ENCODE measurements at regions not wholly inside any gene's neighbourhood (a gene's known extent, or its start where the extent isn't known, plus 50 kb on each side); places are given as distances from the start of the nearest gene placed in this dataset.

DNA sequence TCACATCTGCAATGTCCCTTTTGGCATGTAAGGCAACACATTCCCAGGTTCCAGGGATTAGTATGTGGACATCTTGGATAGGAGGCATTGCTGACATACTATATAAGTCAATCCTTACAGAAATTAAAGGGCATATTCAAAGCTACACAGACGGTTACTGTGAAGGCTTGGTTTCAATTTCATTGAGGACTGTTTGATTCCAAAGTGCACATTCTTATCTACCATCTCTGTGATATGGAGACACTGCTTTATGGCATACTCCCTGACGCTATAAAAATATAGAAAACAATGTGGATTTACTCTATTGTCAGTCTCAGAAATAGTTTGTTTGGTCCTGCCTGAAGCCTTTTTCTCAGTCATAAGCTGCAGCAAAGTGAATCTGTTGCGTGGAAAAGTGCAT is 1486.7 kb downstream of the FAM181B start:
- Histone ChIP-seq H4K20me1 (ENCODE audit: insufficient read depth, low read length) (no peaks in the 10 kb centered on the region), H3K4ac (ENCODE audit: low read depth, low read length) (no peak overlapping the region), H3K79me1 (ENCODE audit: low read depth in 1 of 2, low read length in 2 of 2) (no peaks in the 10 kb centered on the region), H2AK9ac (replicated peaks; ENCODE audit: low read depth, low read length, poor library complexity) (no peak overlapping the region), H3K18ac (ENCODE audit: low read depth, low read length) (no peak overlapping the region), H3K23ac (ENCODE audit: low read depth, low read length) (no peak overlapping the region), H3K56ac (ENCODE audit: extremely low read depth, insufficient read depth, low read length) (no peak overlapping the region), H3K9me1 (ENCODE audit: insufficient read depth, low read length) (no peaks in the 10 kb centered on the region), H3K9me3 (ENCODE audit: control insufficient read depth, insufficient read depth, low read length) (no peaks in the 10 kb centered on the region), H2BK120ac (ENCODE audit: low read depth, low read length) (no peak overlapping the region), H3K9ac (ENCODE audit: low read depth, low read length) (no peak overlapping the region), H3K4me2 (ENCODE audit: low read depth, low read length) (no peak overlapping the region), H2AK5ac (ENCODE audit: low read depth, low read length) (no peak overlapping the region), H3K14ac (replicated peaks; ENCODE audit: low read depth, low read length) (no peak overlapping the region), H3K36me3 (ENCODE audit: control insufficient read depth, insufficient read depth, low read length) (no peaks in the 10 kb centered on the region), H4K5ac (ENCODE audit: low read depth, low read length) (no peak overlapping the region), H4K91ac (ENCODE audit: insufficient read depth, low read depth, low read length) (no peak overlapping the region), H3K4me3 (ENCODE audit: insufficient read depth, low read depth, low read length) (no peak overlapping the region), H3K27me3 (ENCODE audit: control insufficient read depth, insufficient read depth, low read length) (no peaks in the 10 kb centered on the region), H3K27ac (ENCODE audit: insufficient read depth, low read length) (no peak overlapping the region), H4K8ac (ENCODE audit: low read depth in 2 of 2, low read length in 2 of 2) (no peak overlapping the region), H2BK15ac (ENCODE audit: low read depth, low read length) (no peak overlapping the region), H2AFZ (replicated peaks; ENCODE audit: low read length, poor library complexity) (no peak overlapping the region), H2BK5ac (ENCODE audit: low read depth, low read length, poor library complexity, severe bottlenecking) (no peak overlapping the region), H3K4me1 (ENCODE audit: control insufficient read depth, insufficient read depth, low read length) (no peaks in the 10 kb centered on the region), H2BK20ac (ENCODE audit: low read depth, low read length) (no peak overlapping the region)
- CTCF ChIA-PET: no interaction called here
- DNase-seq (no peak), ATAC-seq (ENCODE audit: low read depth) (no peak)
- dilution Hi-C loops (cut with HindIII; ENCODE audit: low sequenced_read_pairs, unreplicated experiment): no loop called here
- intact Hi-C loops (cut with micrococcal nuclease): no loop called here
- POLR2A ChIA-PET (ENCODE audit: unreplicated experiment): no interaction called here
- no CpG with 5 or more reads among the region's 3 CpGs for WGBS, 2 experiments (ENCODE audit: extremely low coverage in 2 of 2, insufficient read length in 1 of 2)
- TF ChIP-seq MXI1 (IDR thresholded peaks at IDR 0.05; ENCODE audit: borderline replicate concordance, low read depth, low read length): no peak
- no peak for TF ChIP-seq CEBPB (IDR thresholded peaks at IDR 0.05; ENCODE audit: low read depth, low read length)
- no peak for TF ChIP-seq MAZ (IDR thresholded peaks at IDR 0.05; ENCODE audit: borderline replicate concordance, low read depth, low read length)
- no peak for TF ChIP-seq BHLHE40 (IDR thresholded peaks at IDR 0.05; ENCODE audit: low read depth, low read length)
- no TSS peak for BruUV-seq (replicated peaks)
- in situ Hi-C loops (cut with MboI; ENCODE audit: low sequenced_read_pairs): no loop called here
